Testis (tissue), 2 donors: ENCODE measurements at regions not wholly inside any gene's neighbourhood (a gene's known extent, or its start where the extent isn't known, plus 50 kb on each side); places are given as distances from the start of the nearest gene placed in this dataset.

Experiments used
- DNase-seq: peaks from one replicate; pipeline ENCODE4 v3.0.0-alpha.2; 2019
- H3K27ac ChIP-seq, 2 donors: fragments of 200-600 bp; sonication (generic); one replicate each; pipeline ENCODE4 v1.5.1; 2019
- H3K27me3 ChIP-seq: fragments of 200-600 bp; sonication (generic); one replicate; pipeline ENCODE4 v1.5.1; 2019
- H3K36me3 ChIP-seq: fragments of 200-600 bp; sonication (generic); one replicate; pipeline ENCODE4 v1.5.1; 2017; ENCODE audit warnings: low read depth; ENCODE audit errors: missing control alignments
- H3K4me1 ChIP-seq: fragments of 200-600 bp; sonication (generic); one replicate; pipeline ENCODE4 v1.5.1; 2019
- H3K4me3 ChIP-seq, 2 donors: fragments of 200-600 bp; sonication (generic); one replicate each; pipeline ENCODE4 v1.5.1; 2017 to 2019
- H3K9me3 ChIP-seq: fragments of 200-600 bp; sonication (generic); one replicate; pipeline ENCODE4 v1.5.1; 2017
- CTCF ChIP-seq, 3 experiments: fragments of 450-650 bp in 2 of 3; fragments of 200-600 bp in 1 of 3; sonication (generic) in 1 of 3; IDR thresholded peaks; one replicate each; pipeline ENCODE4 v1.5.1; 2016 to 2019; ENCODE audit warnings: antibody characterized with exemption in 3 of 3, mild to moderate bottlenecking in 2 of 3, moderate library complexity in 1 of 3
- POLR2A ChIP-seq: fragments of 450-650 bp; IDR thresholded peaks from one replicate; pipeline ENCODE4 v1.6.1; 2017; ENCODE audit warnings: antibody characterized with exemption, mild to moderate bottlenecking, moderate library complexity
- WGBS, 2 donors: methylation state at CpG; one replicate each; pipeline ENCODE4 v1.1.5; 2018; 5-methylcytosine and 5-hydroxymethylcytosine counted together
- intact Hi-C: fragments of 100-400 bp; cut with DNase I; formaldehyde crosslinking; loops from one replicate; pipeline ENCODE4 v1.15.1; 2023; ENCODE audit warnings: low total_unique reads

GRCh38 chr7:81075150-81075549 lies 156.3 kb upstream of the SEMA3C start:
- WGBS, 2 donors, result 56 to 71% methylated on average over 2 of the region's 2 CpGs
- Histone ChIP-seq H3K27ac (no peak overlapping the region), H3K9me3 (no peaks in the 10 kb centered on the region), H3K27me3 (no peaks in the 10 kb centered on the region), H3K36me3 (no peaks in the 10 kb centered on the region), H3K4me1 (no peaks in the 10 kb centered on the region), H3K4me3 (no peak overlapping the region)
- TF ChIP-seq POLR2A (no peak), CTCF (IDR thresholded peaks at IDR 0.05) (no peak)
- DNase-seq, result no peak
- intact Hi-C loops, result no loop called here

- DNase-seq, result no peak
- no peaks in the 10 kb centered on the region for H3K36me3 ChIP-seq
- H3K9me3 ChIP-seq, result no peaks in the 10 kb centered on the region
- no peak overlapping the region for H3K27ac ChIP-seq
- no peaks in the 10 kb centered on the region for H3K4me1 ChIP-seq
- H3K27me3 ChIP-seq, result no peaks in the 10 kb centered on the region
- 71 to 78% methylated on average over 3 of the region's 3 CpGs for WGBS, 2 donors
- TF ChIP-seq POLR2A (no peak), CTCF (IDR thresholded peaks at IDR 0.05) (no peak)
- intact Hi-C loops, result no loop called here
- no peak overlapping the region for H3K4me3 ChIP-seq
Measured at GRCh38 chr7:81074406-81074805, 155.6 kb upstream of the SEMA3C start.

GRCh38 chr7:81073931-81074251 lies 155.0 kb upstream of the SEMA3C start:
- Histone ChIP-seq H3K9me3 (no peaks in the 10 kb centered on the region), H3K27me3 (no peaks in the 10 kb centered on the region), H3K36me3 (no peaks in the 10 kb centered on the region), H3K4me3 (no peak overlapping the region), H3K27ac (no peak overlapping the region), H3K4me1 (no peaks in the 10 kb centered on the region)
- 75 to 78% methylated on average over 1 of the region's 1 CpG for WGBS, 2 donors
- no peak for DNase-seq
- TF ChIP-seq CTCF (IDR thresholded peaks at IDR 0.05), result no peak
- TF ChIP-seq POLR2A, result no peak
- intact Hi-C loops, result no loop called here

- no peaks in the 10 kb centered on the region for H3K4me1 ChIP-seq
- no peak overlapping the region for H3K27ac ChIP-seq
- H3K4me3 ChIP-seq, result no peak overlapping the region
- TF ChIP-seq POLR2A (no peak), CTCF (IDR thresholded peaks at IDR 0.05) (no peak)
- no peak for DNase-seq
- H3K36me3 ChIP-seq, result no peaks in the 10 kb centered on the region
- intact Hi-C loops, result no loop called here
- no peaks in the 10 kb centered on the region for H3K9me3 ChIP-seq
- WGBS, 2 donors, result 70 to 89% methylated on average over 11 to 16 of the region's 21 CpGs
- H3K27me3 ChIP-seq, result no peaks in the 10 kb centered on the region
Measured at GRCh38 chr7:81070956-81071355, 152.1 kb upstream of the SEMA3C start.

GRCh38 chr7:81066797-81067196 lies 147.9 kb upstream of the SEMA3C start:
- DNase-seq, result no peak
- no peaks in the 10 kb centered on the region for H3K36me3 ChIP-seq
- H3K9me3 ChIP-seq, result no peaks in the 10 kb centered on the region
- H3K27ac ChIP-seq, result no peak overlapping the region
- H3K27me3 ChIP-seq, result no peaks in the 10 kb centered on the region
- TF ChIP-seq CTCF (IDR thresholded peaks at IDR 0.05) (no peak), POLR2A (no peak)
- H3K4me3 ChIP-seq, result no peak overlapping the region
- intact Hi-C loops, result no loop called here
- peaks cover 24% of the 10 kb centered on the region for H3K4me1 ChIP-seq
